ENCODE measurements at regions not wholly inside any gene's neighbourhood (a gene's known extent, or its start where the extent isn't known, plus 50 kb on each side); places are given as distances from the start of the nearest gene placed in this dataset.
"Not testable (repeated sequence)": the region's sequence is repeated elsewhere in the genome, so short reads cannot be mapped to it uniquely, and the experiment has no call there.

DNA sequence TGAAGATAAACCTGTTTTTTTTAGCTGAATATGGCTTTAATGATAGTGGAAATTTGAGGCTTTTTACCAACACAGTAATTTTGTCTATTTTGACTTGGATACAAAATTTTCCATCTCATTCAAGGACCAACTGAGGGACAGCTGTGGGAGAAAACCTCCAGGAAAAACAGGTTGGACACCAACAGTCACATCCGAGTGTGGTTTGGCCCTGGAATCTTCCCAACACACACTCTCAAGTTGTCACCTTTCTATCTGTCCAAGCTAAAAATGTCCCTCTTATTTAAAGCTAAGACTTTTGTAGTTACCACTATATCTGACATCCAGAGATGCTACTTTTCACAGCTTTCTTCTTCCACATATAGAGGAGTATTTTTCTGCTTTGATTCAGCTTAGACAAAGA is 404.9 kb downstream of the PCDH7 start:
- DNase-seq, result no peak

DNA sequence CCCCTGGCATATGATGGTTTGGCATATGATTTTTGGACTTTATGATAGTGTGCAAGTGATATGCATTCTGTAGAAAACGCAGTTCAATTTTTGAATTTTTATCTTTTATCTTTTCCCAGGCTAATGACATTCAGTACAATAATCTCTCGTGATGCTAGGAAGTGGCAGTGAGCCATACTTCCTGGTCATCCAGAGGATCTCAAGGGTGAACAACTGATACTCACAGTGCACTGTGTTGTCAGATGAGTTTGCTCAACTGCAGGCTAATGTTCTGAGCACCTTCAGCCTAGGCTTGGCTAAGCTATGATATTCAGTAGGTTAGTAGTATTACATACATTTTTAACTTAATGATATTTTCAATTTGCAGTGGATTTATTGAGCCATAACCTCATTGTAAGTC is 405.3 kb downstream of the PCDH7 start:
- no peak for DNase-seq

DNA sequence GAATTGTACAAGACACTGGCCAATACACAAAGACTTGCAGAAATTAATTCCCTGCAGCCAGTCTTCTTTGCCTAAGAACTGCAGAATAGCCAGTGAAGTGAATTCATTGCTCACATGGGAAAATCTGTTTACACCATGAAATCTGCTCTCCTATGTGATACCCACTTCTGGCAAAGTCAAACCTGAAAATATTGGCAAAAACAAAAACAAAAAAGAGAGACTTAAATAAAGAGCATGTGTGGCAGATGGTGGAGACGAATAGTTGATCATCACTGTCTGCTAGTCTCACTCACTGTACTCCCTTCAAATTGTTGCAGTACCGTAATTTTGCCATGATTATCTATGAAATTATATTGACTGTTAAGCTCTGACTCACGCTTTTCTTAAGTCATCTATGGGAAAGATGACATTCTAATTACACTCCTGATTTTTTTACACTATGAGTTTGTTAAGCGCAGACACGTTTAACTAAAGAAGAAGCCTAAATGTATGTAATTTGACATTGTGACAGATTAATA is 406.8 kb downstream of the PCDH7 start:
- DNase-seq, result no peak

DNA sequence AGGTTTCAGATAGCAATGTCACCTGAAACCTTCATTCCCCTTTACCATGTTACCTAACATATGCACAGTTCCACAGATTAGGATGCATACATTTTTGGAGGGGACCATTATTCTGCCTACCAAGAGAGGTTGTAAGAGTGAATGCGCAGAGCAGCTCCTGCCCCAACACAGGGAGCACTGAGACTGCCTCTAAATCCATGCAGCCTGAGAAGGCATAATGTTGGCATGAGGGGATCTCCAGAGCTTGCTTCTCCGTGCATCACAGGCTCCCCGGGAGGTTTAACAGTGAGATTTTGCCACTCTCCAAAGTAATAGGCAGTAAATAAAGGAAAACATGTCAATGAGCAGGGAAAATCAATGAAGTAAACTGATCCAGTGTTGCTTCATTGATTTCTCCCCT is 410.8 kb downstream of the PCDH7 start:
- no peak for DNase-seq

DNA sequence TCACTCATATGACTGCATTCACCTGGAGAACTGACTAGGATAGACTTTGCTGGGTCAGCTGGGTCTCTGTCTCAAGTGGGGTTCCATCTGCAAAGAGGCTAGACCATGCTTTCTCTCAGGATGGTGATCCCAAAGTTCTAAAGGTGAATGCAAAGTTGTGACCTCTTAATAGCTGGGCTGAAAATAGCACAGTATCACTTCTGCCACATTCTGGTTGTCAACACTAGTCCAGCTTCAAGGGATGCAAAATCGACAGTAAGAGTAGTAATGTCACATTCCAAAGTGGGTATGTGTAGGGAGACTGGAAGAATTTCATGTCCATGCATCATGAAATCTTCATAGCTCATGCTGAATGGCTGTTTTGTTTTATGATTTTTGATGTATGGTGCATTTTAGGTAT is 414.6 kb downstream of the PCDH7 start:
- DNase-seq, result no peak

DNA sequence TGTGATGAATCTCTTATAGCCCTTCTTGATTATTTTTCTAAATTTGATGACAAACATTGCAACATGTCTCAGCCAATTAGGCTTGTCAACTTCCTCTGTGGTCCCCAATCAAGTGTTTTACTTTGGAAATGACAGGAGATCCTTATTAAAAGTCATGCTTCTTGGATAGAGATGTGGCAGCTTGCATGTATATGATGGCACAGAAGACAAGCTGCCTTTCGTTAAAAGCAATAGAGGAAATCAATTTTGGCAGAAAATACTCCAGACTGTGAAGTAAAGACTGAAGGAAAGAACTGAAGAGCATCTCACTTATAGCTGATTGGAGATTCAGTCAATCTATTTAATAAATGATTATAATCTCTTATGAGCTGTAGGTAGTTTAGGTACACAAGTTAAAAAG is 419.6 kb downstream of the PCDH7 start:
- DNase-seq, result no peak

DNA sequence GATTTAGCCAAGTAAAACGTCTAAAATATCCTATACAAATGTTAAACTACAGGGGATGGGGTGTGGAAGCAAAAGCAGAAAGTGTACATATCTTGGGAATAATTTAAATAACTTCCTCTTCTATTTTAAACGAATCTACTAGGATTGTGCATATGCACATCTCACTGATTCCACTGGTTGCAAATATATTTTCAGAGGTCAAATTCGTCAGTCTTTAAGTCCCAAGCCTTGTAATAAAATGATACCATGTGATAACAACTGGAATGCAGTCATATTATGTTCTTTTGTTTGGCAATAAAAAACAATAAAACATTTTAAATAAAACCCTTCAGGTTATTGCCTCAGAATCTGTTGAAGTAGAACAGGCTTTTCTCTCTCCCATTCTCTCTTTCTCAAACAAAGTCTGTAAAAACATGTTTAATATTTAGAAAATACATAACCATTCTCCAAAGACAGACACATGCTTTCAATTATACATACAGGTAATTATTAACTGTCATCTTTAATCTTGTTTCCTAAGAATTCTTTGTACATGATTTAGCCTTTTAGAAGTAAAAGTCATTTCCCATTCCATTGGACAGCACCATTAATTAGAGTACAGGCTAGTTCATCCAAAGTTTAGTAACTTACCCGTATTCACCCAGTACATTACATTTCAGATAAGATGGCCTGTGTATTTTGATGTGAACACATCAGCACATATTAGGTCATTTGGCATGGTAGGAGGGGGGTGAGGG is 421.1 kb downstream of the PCDH7 start:
- no peak for DNase-seq

DNA sequence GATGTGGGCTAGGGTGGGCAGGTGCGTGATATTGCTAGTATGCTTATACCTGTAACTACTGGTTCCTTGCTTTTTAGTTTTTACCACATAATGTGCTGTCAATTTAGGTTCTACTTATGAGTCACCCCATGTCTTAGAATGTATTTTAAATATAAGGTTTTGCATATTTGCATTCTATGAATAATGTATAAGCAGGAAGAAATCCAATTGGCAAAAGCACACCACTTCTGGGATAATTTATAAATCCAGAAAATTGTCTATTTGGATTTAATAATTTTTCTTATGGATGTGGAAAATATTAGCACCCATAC is 421.6 kb downstream of the PCDH7 start:
- no peak for DNase-seq

DNA sequence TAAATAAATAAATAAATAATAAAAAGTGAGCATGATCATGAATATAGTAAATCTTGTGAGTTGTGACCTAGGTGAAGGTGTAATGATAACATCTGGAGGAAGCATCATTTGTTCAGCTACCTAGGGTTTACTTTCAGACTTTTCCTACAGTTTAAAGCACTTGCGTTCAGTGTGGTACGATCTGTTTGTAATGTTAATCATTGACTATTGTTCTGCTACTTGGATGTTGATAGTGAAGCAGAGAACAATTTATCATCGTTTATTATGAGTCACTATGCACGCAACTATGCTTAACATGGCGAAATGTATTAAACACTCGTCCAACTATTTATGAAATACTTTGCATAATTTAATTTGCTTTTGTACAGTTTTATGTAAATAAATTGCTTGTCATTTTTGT is 426.2 kb downstream of the PCDH7 start:
- DNase-seq, result no peak

DNA sequence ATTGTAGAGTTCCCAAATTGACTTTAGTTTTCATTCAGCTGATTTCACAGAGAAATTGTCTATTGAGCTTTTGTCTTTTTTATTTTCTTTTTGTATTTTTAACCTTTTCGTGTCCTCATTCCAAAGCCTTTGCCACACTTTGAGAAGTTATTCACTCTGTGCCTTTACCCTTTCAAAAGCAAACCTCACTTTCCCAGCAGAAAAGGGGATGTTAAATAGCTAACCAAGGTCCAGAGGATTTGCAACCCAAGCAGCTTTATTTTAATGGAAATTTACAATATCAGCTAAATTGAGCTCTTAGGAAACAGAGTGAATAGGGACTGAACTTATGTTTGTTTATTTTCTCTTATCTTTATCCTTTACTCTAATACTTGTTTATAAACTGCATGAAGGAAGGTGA is 428.8 kb downstream of the PCDH7 start:
- DNase-seq, result no peak

DNA sequence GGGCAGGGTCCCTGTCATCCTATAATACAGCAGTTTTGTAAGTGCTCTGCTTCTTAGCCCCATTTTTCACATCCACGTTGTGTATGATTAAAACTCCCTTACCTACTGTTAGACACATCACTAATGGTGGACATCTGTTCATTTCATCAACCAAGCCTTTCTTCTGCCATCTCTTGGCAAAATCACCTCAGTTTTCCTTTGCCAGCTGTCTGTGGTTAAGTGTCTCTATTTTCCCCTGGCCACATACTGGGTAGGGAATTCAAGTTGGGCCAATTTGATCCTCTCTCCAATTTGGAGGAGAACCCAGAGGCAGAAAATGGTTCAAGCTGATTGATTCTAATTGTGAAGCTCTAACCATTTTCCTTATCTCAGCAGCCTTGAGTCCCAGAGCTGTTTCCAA is 436.1 kb downstream of the PCDH7 start:
- no peak for DNase-seq

DNA sequence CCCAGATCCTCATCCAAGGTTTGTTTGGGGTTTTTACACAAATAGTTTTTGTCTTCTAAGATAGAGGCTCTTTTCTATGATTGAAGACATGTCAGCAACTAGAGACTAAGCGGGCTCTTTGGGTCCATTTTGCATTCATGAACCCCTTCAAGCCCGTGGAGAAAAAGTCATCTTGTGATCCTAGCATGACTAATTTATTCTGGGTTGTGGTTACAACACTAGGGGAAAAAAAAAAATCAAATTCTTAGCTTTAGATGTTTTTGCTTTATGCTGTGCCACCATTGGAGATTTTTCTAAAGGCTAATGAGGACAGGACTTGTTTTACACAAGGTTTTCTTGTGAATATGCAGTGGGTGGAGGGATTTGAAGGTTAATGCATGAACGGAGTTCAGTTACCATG is 440.0 kb downstream of the PCDH7 start:
- DNase-seq, result no peak

DNA sequence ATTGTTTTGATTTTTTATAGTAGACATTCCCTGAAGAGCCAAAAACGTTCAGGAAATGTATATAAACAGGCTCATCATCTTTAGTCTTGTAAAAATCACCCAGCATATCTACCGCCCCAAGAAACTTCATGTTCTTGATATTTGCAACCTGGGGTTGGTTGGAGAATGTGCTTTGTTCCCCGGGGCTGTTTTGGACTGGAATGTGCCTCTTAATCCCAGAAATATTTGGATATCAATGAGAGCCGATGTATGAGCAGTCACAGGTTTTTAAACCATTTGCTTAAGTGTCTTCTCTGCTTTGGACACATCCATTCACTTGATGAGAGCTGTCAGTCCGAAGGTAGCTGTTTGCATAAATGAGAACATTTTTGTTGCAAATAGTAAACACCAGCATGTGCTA is 449.7 kb downstream of the PCDH7 start:
- DNase-seq, result no peak

DNA sequence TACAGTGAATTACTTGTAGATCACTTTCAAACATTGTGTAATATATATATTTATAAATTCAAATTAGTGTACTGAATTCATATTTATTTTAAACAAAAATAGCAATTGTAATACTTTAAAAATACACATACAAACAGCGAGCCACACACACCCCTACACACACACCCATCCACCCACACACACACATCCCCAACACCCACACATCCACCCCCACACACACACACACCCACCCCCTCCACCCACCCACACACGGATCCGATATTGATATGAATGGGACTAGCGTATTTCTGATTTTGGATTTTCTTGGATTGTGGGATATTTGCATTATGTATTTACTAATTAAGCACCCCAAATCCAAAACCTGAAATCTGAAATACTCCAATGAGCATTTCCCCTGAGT is 451.2 kb downstream of the PCDH7 start:
- no peak for DNase-seq

DNA sequence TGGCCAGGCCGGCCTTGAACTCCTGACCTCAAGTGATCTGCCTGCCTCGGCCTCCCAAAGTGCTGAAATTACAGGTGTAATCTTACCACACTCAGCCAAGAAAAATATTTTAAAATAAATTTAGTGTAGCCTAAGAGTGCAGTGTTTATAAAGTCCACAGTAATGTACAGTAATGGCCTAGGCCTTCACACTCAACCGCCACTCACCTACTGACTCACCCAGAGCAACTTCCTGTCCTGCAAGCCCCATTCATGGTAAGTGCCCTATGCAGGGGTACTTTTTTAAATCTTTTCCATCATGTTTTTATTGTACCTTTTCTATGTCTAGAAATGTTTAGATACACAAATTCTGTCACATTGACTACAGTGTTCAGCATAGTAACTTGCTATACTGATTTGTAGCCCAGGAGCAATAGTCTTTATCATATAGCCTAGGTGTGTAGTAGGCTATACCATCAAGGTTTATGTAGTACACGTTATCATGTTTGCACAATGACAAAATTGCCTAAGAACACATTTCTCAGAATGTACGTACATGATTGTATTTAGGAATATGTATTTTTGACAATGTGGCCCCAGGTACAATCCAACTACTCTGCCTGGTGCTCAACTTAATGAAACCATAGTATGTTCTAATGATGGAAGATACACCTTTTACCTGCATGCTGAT is 455.2 kb downstream of the PCDH7 start:
- no peak for DNase-seq

DNA sequence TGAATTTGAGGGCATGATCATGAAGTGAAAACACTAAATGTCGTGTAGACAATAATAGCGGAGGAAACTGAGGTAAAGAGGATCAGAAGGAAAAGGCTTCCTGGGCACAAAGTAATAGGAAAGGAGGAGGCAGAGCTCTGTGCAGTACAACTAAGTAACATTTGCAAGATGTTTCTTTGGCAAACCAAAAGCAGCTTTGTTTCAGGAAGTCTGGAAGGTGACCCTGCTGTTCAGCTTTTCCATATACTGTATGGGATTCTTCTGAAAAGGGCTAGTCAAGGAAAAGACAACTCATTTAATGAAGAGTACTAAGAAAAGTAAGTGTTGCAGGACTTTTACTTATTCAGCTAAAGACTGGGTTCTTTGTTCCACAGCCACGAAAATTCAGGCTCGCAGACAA is 463.1 kb downstream of the PCDH7 start:
- DNase-seq, result no peak

DNA sequence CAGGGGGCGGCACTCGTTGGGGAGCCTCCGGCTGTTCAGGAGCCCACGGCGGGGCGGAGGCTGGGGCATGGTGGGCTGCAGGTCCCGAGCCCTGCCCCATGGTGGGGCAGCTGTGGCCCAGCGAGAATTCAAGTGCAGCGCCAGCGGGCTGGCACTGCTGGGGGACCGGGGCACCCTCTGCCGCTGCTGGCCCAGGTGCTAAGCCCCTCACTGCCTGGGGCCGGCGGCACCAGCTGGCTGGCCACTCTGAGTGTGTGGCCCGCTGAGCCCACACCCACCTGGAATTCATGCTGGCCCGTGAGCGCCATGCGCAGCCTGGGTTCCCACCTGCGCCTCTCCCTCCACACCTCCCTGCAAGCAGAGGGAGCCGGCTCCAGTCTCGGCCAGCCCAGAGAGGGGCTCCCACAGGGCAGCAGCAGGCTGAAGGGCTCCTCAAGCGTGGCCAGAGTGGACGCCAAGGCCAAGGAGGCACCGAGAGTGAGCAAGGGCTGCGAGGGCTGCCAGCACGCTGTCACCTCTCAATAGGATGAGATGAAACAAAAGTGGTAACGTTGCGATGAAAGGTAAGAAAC is 464.9 kb downstream of the PCDH7 start:
- DNase-seq, result no peak

DNA sequence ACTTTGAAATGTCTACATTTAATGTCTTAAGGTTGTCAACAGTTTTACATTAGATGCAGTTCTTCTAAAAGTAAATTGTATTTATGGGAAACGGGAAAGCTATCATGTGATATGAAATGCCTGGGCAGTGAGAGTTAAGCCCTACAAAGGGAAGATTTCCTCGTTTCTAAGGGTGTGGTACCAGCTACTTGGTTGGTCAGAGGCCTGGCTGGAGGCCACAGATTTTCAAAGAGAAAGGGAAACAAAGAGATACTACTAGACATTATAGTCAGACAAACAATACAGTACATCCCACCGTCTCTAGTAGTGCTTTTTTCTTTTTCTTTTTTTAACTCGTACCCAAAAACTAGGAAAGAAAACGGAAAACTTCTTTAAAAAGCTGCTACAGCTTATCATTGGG is 467.8 kb downstream of the PCDH7 start:
- DNase-seq, result no peak

DNA sequence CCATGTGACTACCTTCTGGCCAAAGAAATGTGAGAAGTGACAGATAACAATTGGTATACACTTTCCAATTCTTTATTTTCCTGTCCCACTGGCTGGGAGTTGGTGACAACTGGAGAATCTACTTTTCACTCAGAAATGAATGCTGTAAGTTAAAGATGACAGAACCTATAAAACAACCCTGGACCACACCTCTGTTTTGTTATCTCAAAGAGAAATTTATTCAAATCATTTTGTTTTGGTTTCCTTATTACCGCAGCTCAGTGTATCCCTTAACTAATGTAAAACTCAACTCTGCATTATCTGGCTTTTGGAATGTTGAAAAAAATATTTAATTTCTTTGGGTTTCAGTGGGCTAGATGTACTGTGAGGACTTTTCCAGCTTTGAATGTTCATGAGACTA is 469.8 kb downstream of the PCDH7 start:
- DNase-seq, result no peak

DNA sequence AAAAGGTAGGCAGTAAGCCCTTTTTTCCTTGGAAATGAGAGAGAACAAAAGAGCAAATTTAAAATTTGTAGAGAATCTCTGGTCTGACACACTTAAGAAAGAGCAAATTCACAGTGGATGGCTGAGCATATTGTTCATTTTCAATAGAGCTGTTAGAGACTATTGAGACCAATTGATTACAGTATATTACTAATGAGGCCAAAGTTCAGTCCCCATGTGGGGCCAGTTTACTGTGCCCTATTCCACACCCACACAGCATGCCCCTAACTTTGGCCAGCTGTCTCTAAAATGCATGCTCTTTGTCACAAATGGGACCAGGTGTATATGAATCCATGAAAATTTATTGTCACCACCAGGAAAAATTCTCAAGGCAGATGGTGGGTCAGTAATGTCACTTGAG is 470.5 kb downstream of the PCDH7 start:
- no peak for DNase-seq

DNA sequence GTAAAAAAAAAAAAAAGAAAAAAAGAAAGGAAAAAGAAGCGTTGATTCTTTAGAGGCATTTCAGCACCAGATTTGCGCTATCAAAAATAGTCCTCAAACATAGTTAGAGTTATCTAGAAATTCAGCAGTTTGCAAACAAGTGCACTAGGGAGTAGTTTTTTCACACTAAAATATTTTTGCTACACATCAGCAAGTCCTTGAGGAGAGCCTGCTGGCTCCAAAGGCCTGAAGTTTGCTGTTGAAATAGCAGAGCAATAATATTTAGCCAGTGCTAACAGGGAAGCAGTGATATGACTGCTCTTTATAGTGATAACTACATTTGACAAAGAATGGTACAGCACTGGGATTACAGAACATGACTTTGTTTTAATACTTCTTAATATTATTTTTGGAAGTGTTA is 472.2 kb downstream of the PCDH7 start:
- no peak for DNase-seq

DNA sequence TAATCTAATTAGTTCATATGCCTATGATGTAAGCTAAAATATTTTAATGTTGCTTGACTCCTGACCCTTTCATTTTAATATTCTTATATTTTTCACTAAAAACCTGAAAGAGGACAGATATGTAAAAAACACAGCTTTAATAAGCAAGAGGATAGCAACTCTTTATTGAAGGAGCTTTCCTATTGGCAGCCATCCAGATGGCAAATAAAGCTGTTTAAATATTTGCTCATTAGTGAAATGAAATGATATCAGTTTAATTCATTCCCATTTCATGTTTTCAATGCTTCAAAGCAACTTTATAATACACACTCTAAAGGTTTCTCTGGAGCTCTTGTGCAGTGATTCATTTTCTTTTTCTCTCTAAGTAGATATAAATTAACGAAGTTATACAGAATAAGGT is 473.4 kb downstream of the PCDH7 start:
- DNase-seq, result no peak

DNA sequence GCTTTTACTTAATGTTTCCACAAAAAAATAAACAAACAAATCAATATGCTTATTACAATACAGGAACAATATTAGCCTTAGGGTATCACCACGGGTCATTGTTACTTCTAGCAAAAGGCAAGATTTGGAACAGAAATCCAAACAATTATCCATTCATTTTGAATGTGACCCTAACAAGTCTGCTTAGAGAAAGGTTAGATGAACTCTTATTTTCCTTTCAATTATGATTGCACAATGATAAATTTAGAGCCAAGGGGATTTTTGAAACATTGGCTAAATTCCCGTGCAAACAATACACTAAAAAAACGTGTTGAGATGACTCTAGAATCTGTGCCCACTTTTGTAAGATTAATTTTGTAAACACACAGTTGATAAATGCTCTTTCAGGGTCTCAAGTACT is 474.7 kb downstream of the PCDH7 start:
- DNase-seq, result no peak

DNA sequence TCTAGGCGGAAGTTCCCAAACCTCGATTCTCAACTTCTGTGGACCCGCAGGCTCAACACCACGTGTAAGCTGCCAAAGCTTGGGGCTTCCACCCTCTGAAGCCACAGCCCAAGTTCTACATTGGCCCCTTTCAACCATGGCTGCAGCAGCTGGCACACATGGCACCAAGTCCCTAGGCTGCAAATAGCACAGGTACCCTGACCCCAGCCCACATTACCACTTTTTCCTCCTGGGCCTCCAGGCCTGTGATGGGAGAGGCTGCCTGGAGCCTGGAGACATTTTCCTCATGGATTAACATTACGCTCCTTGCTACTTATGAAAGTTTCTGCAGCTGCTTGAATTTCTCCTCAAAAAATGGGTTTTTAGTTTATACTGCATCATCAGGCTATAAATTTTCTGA is 479.5 kb downstream of the PCDH7 start:
- DNase-seq, result no peak

DNA sequence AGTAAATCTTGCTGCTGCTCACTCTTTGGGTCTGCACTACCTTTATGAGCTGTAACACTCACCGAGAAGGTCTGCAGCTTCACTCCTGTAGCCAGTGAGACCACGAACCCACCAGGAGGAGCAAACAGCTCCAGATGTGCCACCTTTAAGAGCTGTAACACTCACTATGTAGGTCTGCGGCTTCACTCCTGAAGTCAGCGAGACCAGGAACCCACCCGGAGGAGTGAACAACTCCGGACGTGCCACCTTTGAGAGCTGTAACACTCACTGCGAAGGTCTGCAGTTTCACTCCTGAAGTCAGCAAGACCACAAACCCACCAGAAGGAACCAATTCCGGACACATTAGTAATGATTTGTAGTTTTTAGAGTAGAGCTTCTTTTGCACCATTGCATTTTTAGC is 481.9 kb downstream of the PCDH7 start:
- DNase-seq, result not testable (repeated sequence)

Measured in NCI-H2171 treated with DMSO at 0.1 percent for 48 hours (cell line).